HG02981 (cell line): ENCODE measurements at regions not wholly inside any gene's neighbourhood (a gene's known extent, or its start where the extent isn't known, plus 50 kb on each side); places are given as distances from the start of the nearest gene placed in this dataset.

Experiments used
- ATAC-seq: cut with Tn5 transposase; IDR thresholded peaks from one replicate; pipeline ENCODE4 v1.9.1; 2021; ENCODE audit warnings: mild to moderate bottlenecking, moderate library complexity; ENCODE audit not compliant: unreplicated experiment

- no peak for ATAC-seq
Measured at GRCh38 chr19:31633014-31633413, 283.8 kb upstream of the TSHZ3 start.

- ATAC-seq = no peak
Measured at GRCh38 chr19:31639306-31639705, 290.1 kb upstream of the TSHZ3 start.

DNA sequence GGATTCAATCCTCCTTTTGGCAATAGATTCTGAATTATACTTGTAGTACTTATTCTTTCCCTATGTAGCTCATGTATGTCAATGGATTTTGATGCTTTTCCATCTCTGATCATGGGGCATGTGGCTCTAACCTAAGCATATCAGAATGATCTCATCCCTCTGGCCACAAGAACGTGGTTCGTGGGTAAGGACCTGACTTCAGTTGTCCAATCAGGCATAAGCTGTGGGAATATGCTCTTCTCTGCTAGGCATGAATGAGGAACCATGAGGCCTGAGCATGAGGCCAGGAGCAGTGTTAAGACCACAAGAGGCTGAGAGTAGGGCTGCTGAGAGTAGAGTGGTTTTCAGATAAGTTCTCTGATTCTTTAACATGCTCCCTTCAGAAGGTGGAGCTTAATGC lies 292.4 kb upstream of the TSHZ3 start:
- ATAC-seq = no peak

- ATAC-seq = no peak
Measured at GRCh38 chr19:31648347-31648746, 299.1 kb upstream of the TSHZ3 start.

- no peak for ATAC-seq
Measured at GRCh38 chr19:31656507-31656906, 307.3 kb upstream of the TSHZ3 start.

GRCh38 chr19:31658993-31659896 lies 310.0 kb upstream of the TSHZ3 start:
- no peak for ATAC-seq

DNA sequence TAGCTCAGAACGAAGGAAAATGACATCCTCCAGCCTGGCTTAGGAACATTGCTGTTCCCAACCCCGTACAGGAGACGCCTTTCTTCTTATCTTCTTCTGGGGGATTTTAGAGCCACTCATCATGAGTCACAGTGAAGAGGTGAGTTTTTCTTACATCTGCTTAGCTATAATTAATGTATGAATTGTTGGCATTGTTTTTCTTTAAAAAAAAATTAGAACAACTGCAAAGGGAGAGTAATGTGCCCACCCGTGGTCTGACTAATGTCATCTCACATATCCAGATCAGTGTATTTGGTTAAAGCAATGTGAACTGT lies 310.6 kb upstream of the TSHZ3 start:
- no peak for ATAC-seq

- ATAC-seq = no peak
Measured at GRCh38 chr19:31664096-31664495, 314.9 kb upstream of the TSHZ3 start.

DNA sequence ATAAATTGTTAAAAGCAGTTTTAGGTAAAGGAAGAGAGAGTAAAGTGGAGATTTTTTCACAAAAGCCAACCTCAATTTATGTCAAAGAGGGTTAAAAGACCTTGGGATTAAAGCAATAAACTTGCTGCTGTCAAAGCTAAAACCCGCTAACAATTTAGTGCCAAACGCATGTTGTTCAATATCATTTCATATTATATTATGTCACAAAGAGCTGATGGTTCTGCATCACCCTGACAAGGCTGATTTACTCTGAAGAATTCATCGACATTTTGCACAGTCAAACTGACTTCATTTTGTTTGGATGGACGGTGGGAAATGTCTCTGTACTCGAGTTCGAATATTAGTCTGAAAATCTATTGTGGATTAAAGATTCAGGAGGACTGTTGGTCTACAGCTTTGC lies 315.8 kb upstream of the TSHZ3 start:
- ATAC-seq = no peak

DNA sequence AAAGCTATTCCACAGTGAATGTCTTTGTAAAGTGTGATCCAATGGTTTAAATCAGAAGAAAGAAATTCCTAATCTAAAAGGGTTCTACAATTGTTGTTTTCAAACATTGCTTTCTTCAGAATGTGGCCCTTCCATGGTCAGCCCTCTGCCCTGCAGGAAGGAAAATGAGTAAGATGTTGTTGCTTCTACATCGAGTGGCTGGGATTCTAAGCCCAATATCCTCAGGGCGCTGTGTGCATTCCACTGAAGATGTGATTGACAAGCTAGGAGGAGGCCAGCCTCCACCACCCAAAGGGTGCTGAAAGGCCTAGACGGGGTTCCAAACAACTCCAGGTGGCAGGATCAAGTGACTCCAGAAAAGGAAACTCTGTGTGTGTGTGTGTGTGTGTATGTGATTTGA lies 316.9 kb upstream of the TSHZ3 start:
- no peak for ATAC-seq

- no peak for ATAC-seq
Measured at GRCh38 chr19:31667106-31667505, 317.9 kb upstream of the TSHZ3 start.

- no peak for ATAC-seq
Measured at GRCh38 chr19:31668921-31669320, 319.7 kb upstream of the TSHZ3 start.

GRCh38 chr19:31670931-31671330 lies 321.7 kb upstream of the TSHZ3 start:
- ATAC-seq = no peak

- ATAC-seq = no peak
Measured at GRCh38 chr19:31671411-31672035, 322.3 kb upstream of the TSHZ3 start.

DNA sequence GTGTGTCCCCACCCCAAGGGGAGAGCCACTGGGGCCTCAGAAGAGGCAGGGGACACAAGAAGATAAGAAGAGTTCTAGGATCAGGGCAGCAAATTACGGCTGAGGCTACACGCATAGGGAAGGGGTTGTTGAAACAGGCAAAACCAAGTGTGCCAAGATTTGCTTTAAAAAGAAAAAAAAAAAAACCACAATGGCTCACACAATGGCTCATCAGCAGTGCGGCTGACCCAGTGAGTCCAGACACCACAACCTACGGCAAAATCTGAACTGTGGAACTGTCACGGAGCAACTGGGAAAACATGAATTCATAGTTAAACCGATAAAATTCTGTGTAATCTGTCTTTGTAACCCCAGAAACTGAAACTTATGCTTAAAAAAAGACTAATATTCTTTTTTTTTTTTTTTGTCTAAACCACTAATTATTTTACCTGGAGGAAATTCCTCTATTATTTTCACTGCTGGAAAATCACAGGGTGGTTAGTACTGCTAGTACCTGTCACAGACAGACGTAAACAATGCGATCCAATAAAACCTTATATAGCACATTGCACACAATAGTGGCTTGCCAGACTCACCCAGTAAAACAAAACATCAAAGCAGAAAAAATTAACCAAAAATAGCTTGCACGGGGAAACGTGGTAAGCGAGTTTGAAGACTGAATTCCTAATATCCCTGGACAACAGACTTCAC lies 325.4 kb upstream of the TSHZ3 start:
- no peak for ATAC-seq

DNA sequence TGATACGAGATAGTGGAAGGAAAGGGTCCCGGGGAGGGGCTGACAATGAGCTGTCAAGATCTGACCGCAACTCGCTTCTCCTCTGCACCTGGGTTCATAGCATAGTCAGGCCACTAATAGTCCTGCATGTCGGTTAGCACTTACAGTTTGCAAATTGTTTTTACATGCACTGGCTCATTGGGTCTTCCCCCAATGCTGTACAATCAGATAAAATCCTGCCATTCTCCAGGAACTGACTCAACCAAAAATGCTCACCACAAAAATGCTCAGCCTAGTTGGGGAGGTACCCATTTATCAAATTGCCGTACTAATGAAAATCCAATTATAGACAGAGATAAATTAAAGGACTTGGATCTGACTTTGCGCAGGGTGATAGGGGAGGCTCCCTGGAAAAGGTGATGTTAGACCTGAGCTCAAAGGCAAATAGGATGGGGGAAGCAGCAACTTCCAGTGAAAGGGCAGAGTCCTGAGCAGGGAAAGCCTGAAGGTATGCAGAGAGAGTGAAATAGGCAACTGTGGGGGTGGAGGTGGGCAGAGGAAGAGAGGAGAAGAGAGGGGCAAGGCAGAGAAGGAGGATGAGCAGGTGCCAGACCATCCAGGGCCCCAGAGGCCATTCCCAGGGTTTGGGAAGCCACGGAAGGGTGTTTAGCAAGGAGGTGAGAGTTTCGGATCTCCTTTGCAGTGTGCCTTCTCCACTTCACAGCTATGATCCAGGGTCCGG lies 326.1 kb upstream of the TSHZ3 start:
- no peak for ATAC-seq

GRCh38 chr19:31676271-31677004 lies 327.2 kb upstream of the TSHZ3 start:
- no peak for ATAC-seq

DNA sequence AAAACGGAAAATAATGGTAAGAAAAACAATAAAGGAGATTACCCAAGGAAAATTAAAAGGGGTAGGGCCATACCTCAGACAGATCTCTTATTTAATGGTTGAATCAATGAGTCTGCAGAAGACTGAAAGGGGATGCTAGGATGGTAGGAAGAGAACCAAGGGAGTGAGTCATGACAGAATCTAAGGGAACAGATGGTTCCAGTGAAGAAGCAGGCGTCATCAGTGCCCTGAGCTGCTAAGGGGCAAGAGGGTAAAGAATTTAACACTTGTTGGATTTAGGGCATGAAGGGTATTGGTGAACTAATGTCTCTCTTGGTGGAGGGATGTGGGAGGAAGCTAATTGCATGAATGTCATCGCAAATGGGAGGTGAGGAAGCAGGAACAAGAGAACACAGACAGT lies 329.2 kb upstream of the TSHZ3 start:
- ATAC-seq = no peak

DNA sequence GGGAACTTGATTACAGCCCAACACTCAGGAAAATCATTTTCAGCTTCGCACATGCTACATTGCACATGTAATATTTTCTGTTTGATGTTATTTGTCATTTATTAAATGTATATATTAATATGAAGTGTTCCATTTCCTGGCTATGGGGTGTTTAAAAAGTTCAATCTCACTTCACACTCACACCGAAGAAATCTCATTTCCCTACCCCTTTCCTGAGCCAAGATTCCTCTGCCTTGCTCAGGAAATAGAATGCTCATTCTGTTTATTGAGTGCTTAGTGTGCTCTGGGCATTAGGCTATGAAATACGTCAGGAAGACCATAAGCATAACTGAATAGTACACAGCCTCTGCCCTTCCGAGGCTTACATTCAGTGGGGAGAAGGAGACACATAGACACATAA lies 331.9 kb upstream of the TSHZ3 start:
- no peak for ATAC-seq

DNA sequence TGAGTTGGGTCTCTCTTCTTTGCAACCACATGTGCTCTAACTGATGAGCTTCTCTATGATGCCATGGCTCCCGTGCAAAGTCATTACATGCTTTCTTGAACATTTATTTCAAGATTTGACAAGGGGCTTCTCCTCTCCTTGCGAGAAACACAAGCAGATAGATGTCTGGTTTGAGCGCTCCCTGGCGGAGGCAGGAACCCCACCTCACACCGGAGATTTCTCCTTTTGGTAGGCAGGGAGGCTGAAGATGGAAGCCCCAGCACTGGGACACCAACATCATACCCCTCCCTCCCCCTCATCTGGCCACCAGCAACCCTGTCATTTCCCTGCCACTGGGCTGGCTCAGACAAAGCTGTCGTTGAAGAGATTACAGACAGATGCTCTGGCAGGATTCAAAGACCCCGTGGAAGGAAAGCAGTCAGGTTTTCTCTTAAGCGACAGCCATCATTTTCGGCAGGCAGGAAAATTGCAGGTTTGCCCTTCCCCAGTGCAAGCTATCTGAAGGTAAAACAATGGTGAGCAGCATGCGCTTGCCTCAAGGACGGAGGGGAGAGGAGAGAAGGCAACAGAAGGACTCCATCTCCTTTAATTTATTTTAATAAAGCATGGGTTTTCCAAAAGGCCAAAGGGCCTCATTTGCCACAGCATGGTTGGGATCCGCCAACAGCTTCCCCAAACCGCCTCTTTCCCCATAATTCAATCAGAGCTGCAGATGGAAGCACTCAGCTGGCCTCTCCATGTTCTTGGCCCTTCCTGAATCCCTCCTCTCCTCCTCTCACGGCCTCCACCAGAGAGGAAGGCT lies 344.1 kb upstream of the TSHZ3 start:
- no peak for ATAC-seq
